ENCODE measurements at regions not wholly inside any gene's neighbourhood (a gene's known extent, or its start where the extent isn't known, plus 50 kb on each side); places are given as distances from the start of the nearest gene placed in this dataset.

- no peak for TF ChIP-seq NANOG (IDR thresholded peaks at IDR 0.05; ENCODE audit: borderline replicate concordance)
- TF ChIP-seq EZH2phosphoT487 (IDR thresholded peaks at IDR 0.05; ENCODE audit: unreplicated experiment): no peak
These were observed 371.7 kb downstream of the NFIB start (continued) for GRCh38 chr9:13942201-13942600.

- TF ChIP-seq NANOG (IDR thresholded peaks at IDR 0.05; ENCODE audit: borderline replicate concordance) (no peak), REST (IDR thresholded peaks at IDR 0.05; ENCODE audit: unreplicated experiment) (no peak), STAT1 (IDR thresholded peaks at IDR 0.05; ENCODE audit: unreplicated experiment) (no peak), ZNF331 (CRISPR knock-in tag; IDR thresholded peaks at IDR 0.05; ENCODE audit: low read depth) (no peak), JUNB (IDR thresholded peaks at IDR 0.05; ENCODE audit: unreplicated experiment) (no peak), CREB1 (CRISPR knock-in tag; IDR thresholded peaks at IDR 0.05; ENCODE audit: low read depth) (no peak), ZNF462 (CRISPR knock-in tag; IDR thresholded peaks at IDR 0.05) (no peak), POLR2AphosphoS5 (IDR thresholded peaks at IDR 0.05; ENCODE audit: low read depth) (no peak), ZNF114 (CRISPR knock-in tag; IDR thresholded peaks at IDR 0.05) (no peak), EZH2phosphoT487 (IDR thresholded peaks at IDR 0.05; ENCODE audit: unreplicated experiment) (no peak)
- H3K4me1 Mint-ChIP-seq: peaks cover 15% of the 10 kb centered on the region; the same call in 2 of the 3 replicates
- no peaks in the 10 kb centered on the region for H3K79me2 ChIP-seq (replicated peaks; ENCODE audit: insufficient read depth)
- H3K9me3 Mint-ChIP-seq: no peaks in the 10 kb centered on the region
- no peak overlapping the region for H3K27ac ChIP-seq (ENCODE audit: low read depth)
- H3K27me3 Mint-ChIP-seq (ENCODE audit: insufficient read depth, low read depth, poor library complexity): no peaks in the 10 kb centered on the region
- no peak overlapping the region for H3K27ac Mint-ChIP-seq
- peak overlapping the region; percentile 69 for H2AFZ ChIP-seq
- H3F3A ChIP-seq (replicated peaks; ENCODE audit: low read depth): no peaks in the 10 kb centered on the region
- H3K4me3 Mint-ChIP-seq: no peak overlapping the region
- H3K9me2 ChIP-seq (ENCODE audit: insufficient read depth): no peaks in the 10 kb centered on the region
- 0 out of 2 replicates have a peak, but pooled peaks cover 5% of the 10 kb centered on the region for H3K4me1 ChIP-seq (ENCODE audit: insufficient read depth)
- H3K4me2 ChIP-seq: no peak overlapping the region
- no peak for DNase-seq (ENCODE audit: low spot score)
- no peaks in the 10 kb centered on the region for H3K36me3 ChIP-seq (ENCODE audit: insufficient read depth)
- H3K36me3 Mint-ChIP-seq (ENCODE audit: low read depth): no peaks in the 10 kb centered on the region
- H4K20me1 ChIP-seq (replicated peaks; ENCODE audit: insufficient read depth): no peaks in the 10 kb centered on the region
- H3K4me3 ChIP-seq: no peak overlapping the region
- H3K27me3 ChIP-seq (ENCODE audit: insufficient read depth): no peaks in the 10 kb centered on the region
- ATAC-seq: no peak
These were observed 372.2 kb downstream of the NFIB start for GRCh38 chr9:13941714-13942113.

All from GM23338 (cell line).